GM19099 (cell line): ENCODE measurements at regions not wholly inside any gene's neighbourhood (a gene's known extent, or its start where the extent isn't known, plus 50 kb on each side); places are given as distances from the start of the nearest gene placed in this dataset.

Experiments
- POLR2A ChIP-seq: IDR thresholded peaks from 3 replicates; pipeline ENCODE4 v1.6.1; 2011; ENCODE audit warnings: low read depth; ENCODE audit not compliant: insufficient read length; ENCODE audit errors: extremely low read depth

- TF ChIP-seq POLR2A = no peak
These were observed 404.7 kb upstream of the SEL1L start for GRCh38 chr14:81938341-81938740.

DNA sequence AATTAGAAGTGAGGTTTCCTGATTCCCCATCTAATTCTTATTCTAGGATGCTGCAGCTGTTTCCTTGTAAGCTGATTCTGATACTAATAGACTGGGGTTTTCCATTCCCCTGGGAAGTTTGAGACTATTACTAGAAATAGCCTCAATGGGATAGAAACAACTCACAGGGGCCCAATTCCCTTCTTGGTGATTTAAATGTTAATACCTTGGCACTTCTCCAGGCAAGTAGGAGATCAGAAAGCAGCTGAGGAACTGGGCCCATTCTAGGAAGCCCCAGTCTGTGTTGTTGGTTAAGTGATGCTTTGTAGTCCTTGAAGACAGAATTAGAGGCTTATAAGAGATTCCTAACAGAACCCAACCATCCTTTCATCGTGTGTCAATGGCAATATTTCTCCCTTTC is 407.0 kb upstream of the SEL1L start:
- no peak for TF ChIP-seq POLR2A

DNA sequence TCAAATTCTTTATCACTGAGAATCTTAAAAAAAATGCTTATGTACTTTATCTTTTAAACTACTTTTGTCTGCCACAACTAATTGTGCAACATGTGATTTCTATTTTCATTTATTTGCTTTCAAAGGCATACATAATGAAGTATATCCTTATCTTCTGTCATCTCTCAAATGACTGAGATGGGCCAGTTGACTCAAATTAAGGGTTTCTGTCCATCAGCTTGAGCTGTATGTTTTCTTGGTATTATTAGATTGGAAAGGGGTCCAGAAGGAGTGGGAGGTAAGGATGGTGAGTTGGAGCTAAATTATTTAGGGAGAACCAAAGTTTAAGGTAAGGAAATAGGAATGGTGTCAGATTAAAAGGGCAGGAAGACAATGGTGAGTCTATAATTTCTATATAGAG is 408.4 kb upstream of the SEL1L start:
- no peak for TF ChIP-seq POLR2A

DNA sequence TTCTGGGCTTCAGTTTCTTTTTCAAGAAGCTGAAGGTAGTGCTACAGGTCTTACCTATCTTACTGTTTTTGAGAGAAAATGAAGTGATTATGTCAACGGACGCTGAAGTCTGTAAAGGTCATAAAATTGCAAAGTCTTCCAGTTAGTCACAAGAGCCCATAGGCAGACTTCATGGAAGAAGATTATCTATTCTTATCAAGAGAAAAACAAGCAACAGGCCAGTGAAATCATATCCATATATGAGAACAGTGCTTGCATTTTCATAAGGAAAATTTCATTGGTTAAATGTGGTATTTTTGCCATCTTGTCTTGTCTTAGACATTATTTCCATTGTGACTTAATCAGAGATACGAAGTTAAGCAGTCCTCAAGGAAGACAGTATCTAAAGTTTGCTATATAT is 412.7 kb upstream of the SEL1L start:
- no peak for TF ChIP-seq POLR2A

- no peak for TF ChIP-seq POLR2A
These were observed 413.5 kb upstream of the SEL1L start for GRCh38 chr14:81946834-81947798.

- no peak for TF ChIP-seq POLR2A
These were observed 419.3 kb upstream of the SEL1L start for GRCh38 chr14:81952917-81953316.

DNA sequence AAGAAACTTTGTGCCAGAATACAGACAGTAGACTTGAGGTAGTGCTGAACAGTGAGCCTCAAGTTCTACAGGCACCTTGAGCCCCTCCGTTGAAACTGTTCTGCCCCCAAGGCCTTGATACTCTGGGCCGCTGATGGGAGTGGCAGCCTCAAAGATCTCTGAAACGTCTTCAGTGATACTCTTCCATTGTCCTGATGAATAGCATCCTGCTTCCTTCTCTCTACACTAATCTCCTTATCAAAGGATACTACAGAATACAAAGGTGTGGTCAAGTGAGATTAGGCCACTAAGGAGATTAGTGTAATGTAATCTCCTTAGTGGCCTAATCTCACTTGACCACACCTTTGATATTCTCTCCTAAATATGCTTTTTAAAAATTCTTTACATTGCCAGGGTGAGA is 419.8 kb upstream of the SEL1L start:
- TF ChIP-seq POLR2A = no peak

DNA sequence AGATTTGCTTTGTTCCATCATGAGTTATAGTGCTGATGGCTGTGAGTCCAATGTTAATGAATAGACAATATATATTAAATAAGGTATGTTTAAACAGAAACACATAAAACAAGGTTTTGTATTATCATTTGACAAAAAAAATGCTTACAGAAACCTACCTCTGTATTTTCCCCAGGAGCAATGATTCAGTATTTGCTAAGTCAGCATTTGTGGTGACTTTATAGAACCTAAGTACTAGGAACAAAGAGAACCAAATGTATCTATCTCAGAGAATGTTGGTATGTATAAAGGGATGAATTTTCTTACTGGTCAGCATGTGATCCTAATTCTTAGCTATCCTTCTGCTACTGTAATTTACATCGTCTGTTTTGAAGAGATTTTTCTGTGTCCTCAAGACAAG is 421.5 kb upstream of the SEL1L start:
- no peak for TF ChIP-seq POLR2A

DNA sequence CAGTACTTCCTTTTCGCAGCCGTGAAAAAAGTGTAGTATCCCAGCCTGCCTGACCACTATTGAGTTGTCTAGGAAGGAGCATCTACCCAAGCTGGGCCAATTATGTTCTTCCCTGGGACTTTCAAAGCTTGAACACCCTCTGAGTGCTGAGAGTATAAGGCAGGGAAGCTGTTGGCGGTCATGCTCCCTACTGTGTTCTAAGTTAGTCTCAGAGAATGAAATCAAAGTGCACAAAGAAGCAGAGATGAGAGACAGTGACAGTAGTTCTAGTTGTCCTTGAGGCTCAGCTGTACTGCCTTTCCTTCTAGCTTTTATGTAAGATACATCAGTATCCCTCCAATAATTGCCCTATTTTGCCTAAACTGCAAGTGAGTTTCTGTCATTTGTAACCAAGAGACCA is 427.1 kb upstream of the SEL1L start:
- TF ChIP-seq POLR2A = no peak

DNA sequence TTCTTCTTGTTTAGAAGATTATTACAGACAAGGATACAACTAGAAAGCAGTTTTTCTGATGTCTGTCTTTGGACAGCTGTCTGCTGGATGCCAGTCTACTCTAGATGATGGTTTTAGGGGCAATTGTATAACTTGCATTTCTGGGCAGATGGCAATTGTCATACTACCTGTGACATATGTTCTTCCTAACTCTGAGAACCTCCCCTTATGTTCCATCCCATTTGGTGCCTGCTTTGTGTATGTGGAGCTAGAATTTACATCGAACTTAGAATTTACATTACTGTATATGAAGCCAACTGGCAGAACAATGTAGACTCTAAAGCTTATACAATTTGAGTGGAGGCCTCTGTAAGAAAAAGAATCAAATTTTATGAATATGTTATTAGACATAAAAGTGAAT is 430.2 kb upstream of the SEL1L start:
- TF ChIP-seq POLR2A = no peak

DNA sequence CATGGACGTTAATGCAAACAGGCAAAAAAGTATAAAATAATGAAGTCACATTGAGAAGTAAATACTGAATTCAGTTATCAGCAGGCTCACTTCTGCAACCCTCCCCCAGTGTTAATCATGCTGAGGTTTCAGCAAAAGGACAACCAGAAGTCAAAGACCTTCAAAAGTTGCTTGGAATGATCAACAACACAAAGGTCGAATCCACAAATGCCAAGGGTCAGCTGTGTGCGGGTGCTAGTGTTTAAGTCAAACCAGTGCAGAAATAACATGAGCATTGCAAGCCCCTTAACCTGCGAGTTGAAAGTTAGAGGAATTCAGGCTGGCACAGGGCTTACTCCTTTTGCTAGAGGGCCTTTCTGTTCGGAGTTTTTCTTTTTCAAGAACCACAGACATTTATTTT is 436.7 kb upstream of the SEL1L start:
- TF ChIP-seq POLR2A = no peak

DNA sequence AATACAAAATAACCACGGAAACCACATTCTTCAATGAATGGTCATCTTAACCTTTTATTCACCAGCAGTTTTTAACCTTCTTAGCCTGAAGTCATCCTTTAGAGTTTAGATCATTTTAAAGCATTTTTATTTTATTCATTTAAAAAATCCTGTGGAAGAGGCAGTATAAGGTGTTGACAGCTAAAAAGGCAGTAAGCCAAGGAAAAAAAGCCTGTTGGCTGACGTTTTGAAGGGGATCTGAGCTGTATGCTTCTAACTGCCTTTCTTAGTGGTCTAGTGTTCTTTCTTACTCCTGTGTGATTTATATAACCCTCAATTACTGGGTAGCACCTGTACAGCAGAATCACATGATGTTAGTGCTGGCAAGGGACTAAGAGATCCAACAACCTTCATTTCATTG is 438.3 kb upstream of the SEL1L start:
- TF ChIP-seq POLR2A = no peak

DNA sequence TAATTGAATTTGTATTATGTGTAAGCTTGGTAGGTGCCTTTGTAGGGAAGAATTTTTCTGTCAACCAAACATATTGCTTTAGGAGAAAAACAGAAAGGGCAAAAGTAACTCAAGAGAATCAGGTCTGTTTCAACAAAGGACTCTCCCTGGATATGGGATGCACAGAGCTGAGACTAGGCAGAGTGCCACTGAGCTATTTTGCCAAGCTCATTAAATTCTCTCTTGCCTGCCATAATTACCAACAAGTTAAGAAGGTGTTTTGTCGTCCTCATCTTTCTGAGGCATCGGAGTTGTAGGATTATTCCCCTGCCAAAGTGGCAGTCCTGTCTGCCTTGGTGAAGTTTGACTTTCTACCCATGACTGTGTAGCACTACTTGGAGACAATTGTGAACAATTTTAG is 438.9 kb upstream of the SEL1L start:
- no peak for TF ChIP-seq POLR2A

GRCh38 chr14:81974543-81974942 is 440.9 kb upstream of the SEL1L start:
- no peak for TF ChIP-seq POLR2A

DNA sequence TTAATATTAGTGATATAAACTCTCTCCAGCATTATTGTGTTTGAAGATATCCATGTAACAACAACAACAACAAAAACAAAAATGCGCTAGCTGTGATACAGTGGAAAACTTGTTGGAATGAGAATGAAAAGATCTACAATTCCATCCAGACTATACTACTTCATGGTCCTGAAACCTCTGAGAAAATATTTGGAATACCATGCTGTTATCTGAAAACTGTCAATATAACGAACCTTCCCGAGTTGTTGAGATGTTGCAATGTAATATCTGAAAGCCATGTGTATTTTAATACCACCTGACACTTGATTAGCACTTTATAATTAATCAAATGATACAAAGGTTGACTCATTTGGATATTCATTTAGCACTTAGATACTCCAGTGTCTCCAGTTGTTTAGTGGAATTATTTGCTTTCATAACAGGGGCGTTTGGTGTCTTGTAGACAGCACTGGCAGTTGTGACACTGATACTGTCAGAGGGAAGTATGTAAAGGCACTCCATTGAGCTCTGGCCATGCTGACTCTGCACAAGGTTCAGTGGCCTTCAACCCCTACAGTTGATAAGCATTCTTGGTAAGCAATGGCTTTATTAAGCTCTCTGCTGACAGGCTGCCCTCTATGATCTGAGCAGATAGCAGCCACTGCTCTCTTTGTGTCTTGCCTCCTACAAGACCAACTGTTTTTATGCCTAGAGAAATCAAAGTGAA is 447.1 kb upstream of the SEL1L start:
- TF ChIP-seq POLR2A = no peak

GRCh38 chr14:81981307-81981675 is 447.6 kb upstream of the SEL1L start:
- TF ChIP-seq POLR2A = no peak

- TF ChIP-seq POLR2A = no peak
These were observed 448.4 kb upstream of the SEL1L start for GRCh38 chr14:81982046-81982445.

GRCh38 chr14:81986005-81986404 is 452.4 kb upstream of the SEL1L start:
- TF ChIP-seq POLR2A = no peak
